Dermis microvascular lymphatic vessel endothelial cell (primary cell): ENCODE measurements at regions not wholly inside any gene's neighbourhood (a gene's known extent, or its start where the extent isn't known, plus 50 kb on each side); places are given as distances from the start of the nearest gene placed in this dataset.

ENCODE experiments used
- DNase-seq, 2 donors: peaks; one replicate each; pipeline versions ENCODE4 v3.0.0 to v3.0.0-alpha.2; 2010; ENCODE audit warnings: low read depth in 2 of 2

- DNase-seq, result no peak
These were observed 59.0 kb upstream of the MINAR1 start for GRCh38 chr15:79373113-79373512.

GRCh38 chr15:79373728-79374127 lies 58.4 kb upstream of the MINAR1 start:
- DNase-seq, result no peak

- DNase-seq, result no peak
These were observed 55.8 kb upstream of the MINAR1 start for GRCh38 chr15:79376383-79376782.

DNA sequence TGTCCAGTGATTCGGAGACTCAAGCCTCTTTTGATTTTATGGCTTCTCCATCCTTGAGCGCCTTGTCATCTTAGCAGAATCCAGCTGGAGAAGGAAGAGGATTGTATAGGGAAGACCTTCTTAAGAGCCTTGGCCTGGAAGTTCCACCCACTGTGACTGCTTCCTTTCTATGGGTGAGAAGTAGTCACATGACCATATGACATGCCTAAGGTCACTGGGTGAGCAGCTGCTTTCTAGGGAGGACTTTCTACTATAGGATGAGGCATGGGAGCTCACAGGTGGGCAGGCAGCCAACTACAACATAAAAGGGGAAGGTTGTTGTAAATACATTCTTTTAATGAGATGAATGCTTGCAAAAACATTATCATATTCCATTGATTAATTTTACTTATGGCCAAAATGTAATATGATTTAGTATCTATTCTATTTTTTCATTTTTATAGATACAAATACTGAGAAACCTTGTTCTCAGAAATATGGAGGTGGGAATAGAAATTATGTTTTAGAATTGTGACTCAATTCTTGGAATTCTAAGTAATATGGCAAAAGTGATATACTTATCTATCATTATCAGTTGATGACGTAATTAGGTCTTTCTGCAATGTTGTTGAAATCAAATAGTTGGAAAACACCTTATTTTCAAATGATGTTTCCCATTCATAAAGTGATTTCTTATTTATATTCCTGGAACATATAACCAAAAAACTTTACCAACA lies 53.6 kb upstream of the MINAR1 start:
- DNase-seq, result peak in 1 of 2 donors; percentile 7

GRCh38 chr15:79380755-79381497 lies 51.2 kb upstream of the MINAR1 start:
- DNase-seq, result peak; percentile 60 to 77

- no peak for DNase-seq
These were observed 50.5 kb upstream of the MINAR1 start for GRCh38 chr15:79381593-79381992.
